Effector memory CD4-positive, alpha-beta T cell (primary cell): ENCODE measurements at regions not wholly inside any gene's neighbourhood (a gene's known extent, or its start where the extent isn't known, plus 50 kb on each side); places are given as distances from the start of the nearest gene placed in this dataset.

ENCODE experiments used
- DNase-seq, 3 donors: peaks; one replicate each; pipeline ENCODE4 v3.0.0-alpha.2; 2020
- H3K27ac ChIP-seq: 2 replicates; pipeline ENCODE4 v1.7.0; 2013; ENCODE audit warnings: mild to moderate bottlenecking, low read length, moderate library complexity; ENCODE audit not compliant: insufficient read depth, poor library complexity, severe bottlenecking
- H3K27me3 ChIP-seq: replicated peaks from 2 replicates; pipeline ENCODE4 v1.7.0; 2013; ENCODE audit warnings: mild to moderate bottlenecking, low read length; ENCODE audit not compliant: insufficient read depth, control insufficient read depth, poor library complexity, severe bottlenecking
- H3K36me3 ChIP-seq: 2 replicates; pipeline ENCODE4 v1.7.0; 2013; ENCODE audit warnings: mild to moderate bottlenecking, low read length, moderate library complexity; ENCODE audit not compliant: control insufficient read depth, insufficient read depth
- H3K4me1 ChIP-seq: 2 replicates; pipeline ENCODE4 v1.7.0; 2013; ENCODE audit warnings: low read length, mild to moderate bottlenecking; ENCODE audit not compliant: control insufficient read depth, insufficient read depth, poor library complexity, severe bottlenecking
- H3K4me3 ChIP-seq: 2 replicates; pipeline ENCODE4 v1.7.0; 2013; ENCODE audit warnings: low read length, low read depth, mild to moderate bottlenecking; ENCODE audit not compliant: insufficient read depth, poor library complexity, severe bottlenecking
- H3K9me3 ChIP-seq: 2 replicates; pipeline ENCODE4 v1.7.0; 2013; ENCODE audit warnings: mild to moderate bottlenecking, low read length, moderate library complexity; ENCODE audit not compliant: control insufficient read depth

GRCh38 chr21:16770266-16770665 lies 742.6 kb upstream of the CXADR start:
- DNase-seq = no peak
- Histone ChIP-seq H3K27me3 (no peaks in the 10 kb centered on the region), H3K4me3 (no peak overlapping the region), H3K9me3 (no peaks in the 10 kb centered on the region), H3K27ac (no peak overlapping the region), H3K4me1 (no peaks in the 10 kb centered on the region), H3K36me3 (no peaks in the 10 kb centered on the region)

- Histone ChIP-seq H3K4me1 (no peaks in the 10 kb centered on the region), H3K4me3 (no peak overlapping the region), H3K27ac (no peak overlapping the region), H3K27me3 (no peaks in the 10 kb centered on the region), H3K9me3 (no peaks in the 10 kb centered on the region), H3K36me3 (no peaks in the 10 kb centered on the region)
- no peak for DNase-seq
These were observed 739.6 kb upstream of the CXADR start for GRCh38 chr21:16773206-16773605.

GRCh38 chr21:16775076-16775475 lies 737.8 kb upstream of the CXADR start:
- Histone ChIP-seq H3K27me3 (no peaks in the 10 kb centered on the region), H3K9me3 (no peaks in the 10 kb centered on the region), H3K4me3 (no peak overlapping the region), H3K27ac (no peak overlapping the region), H3K36me3 (no peaks in the 10 kb centered on the region), H3K4me1 (no peaks in the 10 kb centered on the region)
- no peak for DNase-seq

- H3K27me3 ChIP-seq = no peaks in the 10 kb centered on the region
- no peaks in the 10 kb centered on the region for H3K36me3 ChIP-seq
- DNase-seq = no peak
- H3K27ac ChIP-seq = no peak overlapping the region
- no peak overlapping the region for H3K4me3 ChIP-seq
- no peaks in the 10 kb centered on the region for H3K4me1 ChIP-seq
- no peaks in the 10 kb centered on the region for H3K9me3 ChIP-seq
These were observed 735.7 kb upstream of the CXADR start for GRCh38 chr21:16777041-16777720.

GRCh38 chr21:16788584-16788983 lies 724.3 kb upstream of the CXADR start:
- Histone ChIP-seq H3K4me3 (no peak overlapping the region), H3K4me1 (no peaks in the 10 kb centered on the region), H3K36me3 (no peaks in the 10 kb centered on the region), H3K27me3 (no peaks in the 10 kb centered on the region), H3K27ac (no peak overlapping the region), H3K9me3 (no peaks in the 10 kb centered on the region)
- DNase-seq = no peak

- Histone ChIP-seq H3K4me1 (no peaks in the 10 kb centered on the region), H3K27ac (no peak overlapping the region), H3K36me3 (no peaks in the 10 kb centered on the region), H3K9me3 (no peaks in the 10 kb centered on the region), H3K4me3 (no peak overlapping the region), H3K27me3 (no peaks in the 10 kb centered on the region)
- no peak for DNase-seq
These were observed 723.2 kb upstream of the CXADR start for GRCh38 chr21:16789636-16790035.

- Histone ChIP-seq H3K4me3 (no peak overlapping the region), H3K9me3 (no peaks in the 10 kb centered on the region), H3K4me1 (no peaks in the 10 kb centered on the region), H3K27ac (no peak overlapping the region), H3K36me3 (no peaks in the 10 kb centered on the region), H3K27me3 (no peaks in the 10 kb centered on the region)
- DNase-seq = no peak
These were observed 720.7 kb upstream of the CXADR start for GRCh38 chr21:16792101-16792500.

- DNase-seq = no peak
- H3K36me3 ChIP-seq = no peaks in the 10 kb centered on the region
- H3K9me3 ChIP-seq = no peaks in the 10 kb centered on the region
- no peaks in the 10 kb centered on the region for H3K4me1 ChIP-seq
- H3K27ac ChIP-seq = no peak overlapping the region
- no peak overlapping the region for H3K4me3 ChIP-seq
- H3K27me3 ChIP-seq = no peaks in the 10 kb centered on the region
These were observed 717.9 kb upstream of the CXADR start for GRCh38 chr21:16794950-16795349.

- Histone ChIP-seq H3K27ac (no peak overlapping the region), H3K27me3 (no peaks in the 10 kb centered on the region), H3K4me1 (no peaks in the 10 kb centered on the region)
These were observed 716.1 kb upstream of the CXADR start for GRCh38 chr21:16796776-16797175.

GRCh38 chr21:16797540-16797939 lies 715.3 kb upstream of the CXADR start:
- Histone ChIP-seq H3K9me3 (no peaks in the 10 kb centered on the region), H3K36me3 (no peaks in the 10 kb centered on the region), H3K4me3 (no peak overlapping the region), H3K27me3 (no peaks in the 10 kb centered on the region), H3K27ac (no peak overlapping the region), H3K4me1 (no peaks in the 10 kb centered on the region)
- no peak for DNase-seq

More at GRCh38 chr21:16796776-16797175, 716.1 kb upstream of the CXADR start:
- H3K9me3 ChIP-seq = no peaks in the 10 kb centered on the region
- no peak overlapping the region for H3K4me3 ChIP-seq
- H3K36me3 ChIP-seq = no peaks in the 10 kb centered on the region
- DNase-seq = no peak
